HG03175 (cell line): ENCODE measurements at regions not wholly inside any gene's neighbourhood (a gene's known extent, or its start where the extent isn't known, plus 50 kb on each side); places are given as distances from the start of the nearest gene placed in this dataset.

Source experiments
- ATAC-seq: cut with Tn5 transposase; IDR thresholded peaks from one replicate; pipeline ENCODE4 v1.9.1; 2021; ENCODE audit warnings: mild to moderate bottlenecking, moderate library complexity; ENCODE audit not compliant: unreplicated experiment

- no peak for ATAC-seq
These were observed 301.9 kb upstream of the ZC3H12C start for GRCh38 chr11:109791337-109791736.

- ATAC-seq, result no peak
These were observed 298.7 kb upstream of the ZC3H12C start for GRCh38 chr11:109794501-109794900.

GRCh38 chr11:109795234-109795633 is 298.0 kb upstream of the ZC3H12C start:
- no peak for ATAC-seq

- ATAC-seq, result no peak
These were observed 296.9 kb upstream of the ZC3H12C start for GRCh38 chr11:109796253-109796652.

GRCh38 chr11:109798521-109798920 is 294.7 kb upstream of the ZC3H12C start:
- ATAC-seq, result no peak

- ATAC-seq, result no peak
These were observed 293.6 kb upstream of the ZC3H12C start for GRCh38 chr11:109799604-109800003.

- ATAC-seq, result no peak
These were observed 288.3 kb upstream of the ZC3H12C start for GRCh38 chr11:109804911-109805310.

GRCh38 chr11:109806205-109806604 is 287.0 kb upstream of the ZC3H12C start:
- no peak for ATAC-seq

GRCh38 chr11:109808569-109808968 is 284.6 kb upstream of the ZC3H12C start:
- ATAC-seq, result no peak

GRCh38 chr11:109814824-109815223 is 278.4 kb upstream of the ZC3H12C start:
- ATAC-seq, result no peak

GRCh38 chr11:109815500-109816150 is 277.6 kb upstream of the ZC3H12C start:
- no peak for ATAC-seq

GRCh38 chr11:109818290-109818689 is 274.9 kb upstream of the ZC3H12C start:
- no peak for ATAC-seq

- ATAC-seq, result no peak
These were observed 273.8 kb upstream of the ZC3H12C start for GRCh38 chr11:109819410-109819809.

GRCh38 chr11:109821511-109821910 is 271.7 kb upstream of the ZC3H12C start:
- ATAC-seq, result no peak

GRCh38 chr11:109822436-109823102 is 270.6 kb upstream of the ZC3H12C start:
- ATAC-seq, result no peak

- ATAC-seq, result no peak
These were observed 264.8 kb upstream of the ZC3H12C start for GRCh38 chr11:109828387-109828786.

- ATAC-seq, result no peak
These were observed 255.2 kb upstream of the ZC3H12C start for GRCh38 chr11:109838026-109838425.

- no peak for ATAC-seq
These were observed 247.8 kb upstream of the ZC3H12C start for GRCh38 chr11:109845437-109845836.

GRCh38 chr11:109847621-109848020 is 245.6 kb upstream of the ZC3H12C start:
- no peak for ATAC-seq

- no peak for ATAC-seq
These were observed 244.1 kb upstream of the ZC3H12C start for GRCh38 chr11:109849051-109849450.

GRCh38 chr11:109849946-109850345 is 243.2 kb upstream of the ZC3H12C start:
- no peak for ATAC-seq

GRCh38 chr11:109851780-109852390 is 241.3 kb upstream of the ZC3H12C start:
- no peak for ATAC-seq
